Trophoblast cell (in vitro differentiated cells and primary cell): ENCODE measurements at regions not wholly inside any gene's neighbourhood (a gene's known extent, or its start where the extent isn't known, plus 50 kb on each side); places are given as distances from the start of the nearest gene placed in this dataset.
"Not testable (repeated sequence)": the region's sequence is repeated elsewhere in the genome, so short reads cannot be mapped to it uniquely, and the experiment has no call there.

Experiments used
- DNase-seq, 2 donors: peaks; one replicate each; pipeline ENCODE4 v3.0.0-alpha.2; 2016
- H2AFZ ChIP-seq: 2 replicates; pipeline ENCODE4 v1.6.1; 2013; ENCODE audit warnings: low read length, moderate library complexity, mild to moderate bottlenecking; ENCODE audit not compliant: insufficient read depth, poor library complexity
- H2AK5ac ChIP-seq: 2 replicates; pipeline ENCODE4 v1.6.1; 2013; ENCODE audit warnings: mild to moderate bottlenecking, low read length
- H2BK120ac ChIP-seq: 2 replicates; pipeline ENCODE4 v1.6.1; 2013; ENCODE audit warnings: low read length, mild to moderate bottlenecking, moderate library complexity; ENCODE audit not compliant: insufficient read depth, poor library complexity
- H2BK12ac ChIP-seq: 2 replicates; pipeline ENCODE4 v1.6.1; 2013; ENCODE audit warnings: mild to moderate bottlenecking, low read length, moderate library complexity
- H2BK5ac ChIP-seq: 2 replicates; pipeline ENCODE4 v1.6.1; 2013; ENCODE audit warnings: low read length, low read depth, moderate library complexity, mild to moderate bottlenecking; ENCODE audit not compliant: poor library complexity
- H3K14ac ChIP-seq: 2 replicates; pipeline ENCODE4 v1.6.1; 2013; ENCODE audit warnings: mild to moderate bottlenecking, low read length
- H3K18ac ChIP-seq: 2 replicates; pipeline ENCODE4 v1.6.1; 2013; ENCODE audit warnings: mild to moderate bottlenecking, low read length
- H3K23ac ChIP-seq: 2 replicates; pipeline ENCODE4 v1.6.1; 2013; ENCODE audit warnings: low read length
- H3K27ac ChIP-seq: 2 replicates; pipeline ENCODE4 v1.5.1; 2013; ENCODE audit warnings: low read depth, mild to moderate bottlenecking, inconsistent platforms, low read length, moderate library complexity
- H3K27me3 ChIP-seq: 2 replicates; pipeline ENCODE4 v1.6.1; 2013; ENCODE audit warnings: inconsistent platforms, mild to moderate bottlenecking, low read length, moderate library complexity; ENCODE audit not compliant: insufficient read depth
- H3K36me3 ChIP-seq, 2 experiments: 1 replicate in 1 of 2; 2 replicates in 1 of 2; pipeline ENCODE4 v1.6.1; 2013; ENCODE audit warnings: low read length in 2 of 2, mild to moderate bottlenecking in 2 of 2, moderate library complexity in 1 of 2; ENCODE audit not compliant: insufficient read depth in 2 of 2, control insufficient read depth in 1 of 2
- H3K4ac ChIP-seq: 2 replicates; pipeline ENCODE4 v1.6.1; 2013; ENCODE audit warnings: low read depth, mild to moderate bottlenecking, low read length, moderate library complexity
- H3K4me1 ChIP-seq, 2 experiments: 1 replicate in 1 of 2; 2 replicates in 1 of 2; pipeline ENCODE4 v1.6.1; 2013; ENCODE audit warnings: low read length in 2 of 2, mild to moderate bottlenecking in 2 of 2, moderate library complexity in 1 of 2; ENCODE audit not compliant: insufficient read depth in 2 of 2, control insufficient read depth in 1 of 2
- H3K4me2 ChIP-seq: 2 replicates; pipeline ENCODE4 v1.6.1; 2013; ENCODE audit warnings: inconsistent platforms, mild to moderate bottlenecking, low read length, moderate library complexity
- H3K4me3 ChIP-seq: 2 replicates; pipeline ENCODE4 v1.5.1; 2013; ENCODE audit warnings: mild to moderate bottlenecking, low read depth, low read length, inconsistent platforms
- H3K79me1 ChIP-seq: one replicate; pipeline ENCODE4 v1.6.1; 2013; ENCODE audit warnings: low read length
- H3K79me2 ChIP-seq: 2 replicates; pipeline ENCODE4 v1.6.1; 2013; ENCODE audit warnings: low read length, mild to moderate bottlenecking; ENCODE audit not compliant: control insufficient read depth, insufficient read depth, poor library complexity
- H3K9ac ChIP-seq: 2 replicates; pipeline ENCODE4 v1.6.1; 2013; ENCODE audit warnings: mild to moderate bottlenecking, low read length
- H3K9me3 ChIP-seq: 2 replicates; pipeline ENCODE4 v1.6.1; 2013; ENCODE audit warnings: low read depth, mild to moderate bottlenecking, control low read depth, inconsistent platforms, low read length; ENCODE audit not compliant: insufficient read depth
- H4K12ac ChIP-seq: 2 replicates; pipeline ENCODE4 v1.6.1; 2013; ENCODE audit warnings: low read depth, mild to moderate bottlenecking, low read length, moderate library complexity
- H4K8ac ChIP-seq: 2 replicates; pipeline ENCODE4 v1.6.1; 2013; ENCODE audit warnings: low read depth, mild to moderate bottlenecking, low read length, moderate library complexity
- H4K91ac ChIP-seq: one replicate; pipeline ENCODE4 v1.6.1; 2013; ENCODE audit warnings: low read depth, mild to moderate bottlenecking, low read length, moderate library complexity
- WGBS: extraction: QIAGEN DNeasy Blood & Tissue Kit; methylation state at CpG from one replicate; pipeline ENCODE4 v1.1.7; 2013; ENCODE audit warnings: missing lambda C conversion rate; ENCODE audit not compliant: insufficient read length, insufficient coverage; ENCODE audit errors: extremely low coverage; 5-methylcytosine and 5-hydroxymethylcytosine counted together

- not testable (repeated sequence) for DNase-seq, H2BK5ac ChIP-seq, H3K79me2 ChIP-seq, H3K4me3 ChIP-seq, H4K8ac ChIP-seq, H3K9ac ChIP-seq, H3K27ac ChIP-seq, H3K79me1 ChIP-seq, H3K9me3 ChIP-seq, H3K27me3 ChIP-seq, H2BK12ac ChIP-seq, H3K36me3 ChIP-seq, H4K91ac ChIP-seq, H4K12ac ChIP-seq, H2AK5ac ChIP-seq, H3K4me2 ChIP-seq, H2BK120ac ChIP-seq, H2AFZ ChIP-seq, H3K14ac ChIP-seq, H3K18ac ChIP-seq, H3K23ac ChIP-seq, H3K4me1 ChIP-seq, H3K4ac ChIP-seq
- WGBS = no CpG with 5 or more reads among the region's 3 CpGs
These were observed 73.8 kb upstream of the RPS6KA2 start for GRCh38 chr6:166700871-166701270.

GRCh38 chr6:166697113-166697512 is 70.1 kb upstream of the RPS6KA2 start:
- H3K4me2 ChIP-seq = no peak overlapping the region
- H3K27ac ChIP-seq = no peak overlapping the region
- H3K27me3 ChIP-seq = no peaks in the 10 kb centered on the region
- no peaks in the 10 kb centered on the region for H3K79me2 ChIP-seq
- no peaks in the 10 kb centered on the region for H3K36me3 ChIP-seq
- H3K4ac ChIP-seq = no peak overlapping the region
- H3K18ac ChIP-seq = no peak overlapping the region
- no peaks in the 10 kb centered on the region for H3K9me3 ChIP-seq
- no peak overlapping the region for H2AFZ ChIP-seq
- H3K4me3 ChIP-seq = no peak overlapping the region
- peaks cover 3 to 4% of the 10 kb centered on the region in 2 experiments for H3K4me1 ChIP-seq
- no peak overlapping the region for H4K8ac ChIP-seq
- H2BK12ac ChIP-seq = no peak overlapping the region
- no peak overlapping the region for H3K23ac ChIP-seq
- WGBS = no CpG with 5 or more reads among the region's 4 CpGs
- H3K79me1 ChIP-seq = no peaks in the 10 kb centered on the region
- H2BK120ac ChIP-seq = no peak overlapping the region
- H3K14ac ChIP-seq = no peak overlapping the region
- H4K12ac ChIP-seq = no peak overlapping the region
- no peak overlapping the region for H2AK5ac ChIP-seq
- no peak overlapping the region for H3K9ac ChIP-seq
- no peak for DNase-seq
- H2BK5ac ChIP-seq = no peak overlapping the region
- H4K91ac ChIP-seq = no peak overlapping the region

GRCh38 chr6:166693880-166694279 is 66.8 kb upstream of the RPS6KA2 start:
- Histone ChIP-seq H2AK5ac (peak overlapping the region; percentile 43), H3K79me2 (no peaks in the 10 kb centered on the region), H3K4ac (no peak overlapping the region), H3K27ac (no peak overlapping the region), H2AFZ (no peak overlapping the region), H3K27me3 (no peaks in the 10 kb centered on the region), H3K9me3 (no peaks in the 10 kb centered on the region), H2BK12ac (peak overlapping the region; percentile 53), H3K4me2 (no peak overlapping the region), H2BK5ac (no peak overlapping the region), H3K23ac (no peak overlapping the region), H3K4me3 (no peak overlapping the region), H3K18ac (no peak overlapping the region), H3K9ac (no peak overlapping the region), H3K14ac (no peak overlapping the region), H3K36me3 (no peaks in the 10 kb centered on the region), H3K79me1 (peaks cover 4% of the 10 kb centered on the region), H3K4me1 (peaks cover 20 to 22% of the 10 kb centered on the region in 2 experiments), H2BK120ac (no peak overlapping the region), H4K8ac (no peak overlapping the region), H4K91ac (no peak overlapping the region), H4K12ac (no peak overlapping the region)
- no peak for DNase-seq
- no CpG with 5 or more reads among the region's 7 CpGs for WGBS

GRCh38 chr6:166692723-166693302 is 65.8 kb upstream of the RPS6KA2 start:
- no peak overlapping the region for H2AK5ac ChIP-seq
- H4K8ac ChIP-seq = no peak overlapping the region
- H3K4ac ChIP-seq = no peak overlapping the region
- no peak overlapping the region for H2BK12ac ChIP-seq
- H4K91ac ChIP-seq = no peak overlapping the region
- H3K79me1 ChIP-seq = peaks cover 4% of the 10 kb centered on the region
- H2BK5ac ChIP-seq = no peak overlapping the region
- H3K4me1 ChIP-seq = peaks cover 20 to 22% of the 10 kb centered on the region in 2 experiments
- no peak overlapping the region for H3K27ac ChIP-seq
- H3K4me3 ChIP-seq = no peak overlapping the region
- no peak overlapping the region for H3K9ac ChIP-seq
- no peaks in the 10 kb centered on the region for H3K79me2 ChIP-seq
- WGBS = no CpG with 5 or more reads among the region's 12 CpGs
- H3K23ac ChIP-seq = no peak overlapping the region
- no peak overlapping the region for H2AFZ ChIP-seq
- no peak overlapping the region for H3K4me2 ChIP-seq
- no peaks in the 10 kb centered on the region for H3K27me3 ChIP-seq
- DNase-seq = no peak
- no peak overlapping the region for H2BK120ac ChIP-seq
- no peaks in the 10 kb centered on the region for H3K9me3 ChIP-seq
- no peaks in the 10 kb centered on the region for H3K36me3 ChIP-seq
- no peak overlapping the region for H3K14ac ChIP-seq
- H3K18ac ChIP-seq = no peak overlapping the region
- no peak overlapping the region for H4K12ac ChIP-seq
